Activated T-cell treated with anti-CD3 and anti-CD28 coated beads, Interleukin-2, amount 50 U/mL, for 24 hours (primary cell): ENCODE measurements at regions not wholly inside any gene's neighbourhood (a gene's known extent, or its start where the extent isn't known, plus 50 kb on each side); places are given as distances from the start of the nearest gene placed in this dataset.
"Not testable (repeated sequence)": the region's sequence is repeated elsewhere in the genome, so short reads cannot be mapped to it uniquely, and the experiment has no call there.

ENCODE experiments used
- DNase-seq: peaks from one replicate; pipeline ENCODE4 v3.0.0-alpha.2; 2020
- H3K27ac Mint-ChIP-seq: 2 replicates; pipeline ENCODE4 v1.8.0; 2020; ENCODE audit warnings: mild to moderate bottlenecking, mixed read lengths
- H3K27me3 Mint-ChIP-seq: 2 replicates; pipeline ENCODE4 v1.8.0; 2020; ENCODE audit warnings: mixed read lengths
- H3K36me3 Mint-ChIP-seq: 2 replicates; pipeline ENCODE4 v1.8.0; 2020; ENCODE audit warnings: low read depth, mixed read lengths
- H3K4me1 Mint-ChIP-seq: 2 replicates; pipeline ENCODE4 v1.8.0; 2020; ENCODE audit warnings: low read depth, mixed read lengths
- H3K4me3 Mint-ChIP-seq: 2 replicates; pipeline ENCODE4 v1.8.0; 2020; ENCODE audit warnings: mild to moderate bottlenecking, moderate library complexity, mixed read lengths
- H3K9me3 Mint-ChIP-seq: 2 replicates; pipeline ENCODE4 v1.8.0; 2020; ENCODE audit warnings: mixed read lengths

- Mint-ChIP-seq H3K27ac (no peak overlapping the region), H3K4me1 (no peaks in the 10 kb centered on the region), H3K27me3 (peaks cover 18% of the 10 kb centered on the region), H3K36me3 (no peaks in the 10 kb centered on the region), H3K4me3 (no peak overlapping the region), H3K9me3 (peaks cover 13% of the 10 kb centered on the region)
- no peak for DNase-seq
These were observed 97.9 kb upstream of the KLF14 start for GRCh38 chr7:130831817-130832481.

GRCh38 chr7:130838738-130839137, 104.7 kb upstream of the KLF14 start:
- Mint-ChIP-seq H3K9me3 (no peaks in the 10 kb centered on the region), H3K36me3 (no peaks in the 10 kb centered on the region), H3K27ac (peak overlapping the region; percentile 83), H3K27me3 (peaks cover 39% of the 10 kb centered on the region), H3K4me1 (peaks cover 40% of the 10 kb centered on the region), H3K4me3 (no peak overlapping the region)
- DNase-seq, result no peak

- no peaks in the 10 kb centered on the region for H3K9me3 Mint-ChIP-seq
- no peak for DNase-seq
- H3K4me3 Mint-ChIP-seq, result no peak overlapping the region
- H3K36me3 Mint-ChIP-seq, result no peaks in the 10 kb centered on the region
- H3K27me3 Mint-ChIP-seq, result peaks cover 49% of the 10 kb centered on the region
- peak overlapping the region; percentile 5 for H3K27ac Mint-ChIP-seq
- H3K4me1 Mint-ChIP-seq, result peaks cover 40% of the 10 kb centered on the region
These were observed 106.6 kb upstream of the KLF14 start for GRCh38 chr7:130840599-130840998.

- Mint-ChIP-seq H3K4me3 (no peak overlapping the region), H3K9me3 (no peaks in the 10 kb centered on the region), H3K36me3 (no peaks in the 10 kb centered on the region), H3K27me3 (peaks cover 41% of the 10 kb centered on the region), H3K27ac (peak overlapping the region; percentile 72), H3K4me1 (peaks cover 40% of the 10 kb centered on the region)
- DNase-seq, result no peak
These were observed 107.4 kb upstream of the KLF14 start for GRCh38 chr7:130841416-130841815.

- Mint-ChIP-seq H3K27me3 (peaks cover 41% of the 10 kb centered on the region), H3K4me1 (peaks cover 34% of the 10 kb centered on the region), H3K36me3 (no peaks in the 10 kb centered on the region), H3K9me3 (no peaks in the 10 kb centered on the region), H3K4me3 (no peak overlapping the region), H3K27ac (no peak overlapping the region)
- no peak for DNase-seq
These were observed 109.7 kb upstream of the KLF14 start for GRCh38 chr7:130843703-130844102.

- peaks cover 41% of the 10 kb centered on the region for H3K27me3 Mint-ChIP-seq
- no peaks in the 10 kb centered on the region for H3K36me3 Mint-ChIP-seq
- H3K4me1 Mint-ChIP-seq, result peaks cover 23% of the 10 kb centered on the region
- H3K4me3 Mint-ChIP-seq, result no peak overlapping the region
- peak overlapping the region; percentile 18 for H3K27ac Mint-ChIP-seq
- no peak for DNase-seq
- no peaks in the 10 kb centered on the region for H3K9me3 Mint-ChIP-seq
These were observed 111.0 kb upstream of the KLF14 start for GRCh38 chr7:130844811-130845580.

GRCh38 chr7:130845581-130846085, 111.6 kb upstream of the KLF14 start:
- Mint-ChIP-seq H3K4me1 (peaks cover 17% of the 10 kb centered on the region), H3K27me3 (peaks cover 36% of the 10 kb centered on the region), H3K4me3 (no peak overlapping the region), H3K9me3 (no peaks in the 10 kb centered on the region), H3K27ac (peak overlapping the region; percentile 18), H3K36me3 (no peaks in the 10 kb centered on the region)
- no peak for DNase-seq

GRCh38 chr7:130849604-130850003, 115.6 kb upstream of the KLF14 start:
- no peak for DNase-seq
- Mint-ChIP-seq H3K36me3 (peaks cover 24% of the 10 kb centered on the region), H3K4me1 (no peaks in the 10 kb centered on the region), H3K27me3 (peaks cover 8% of the 10 kb centered on the region), H3K4me3 (no peak overlapping the region), H3K27ac (no peak overlapping the region), H3K9me3 (no peaks in the 10 kb centered on the region)

GRCh38 chr7:130850956-130851355, 116.9 kb upstream of the KLF14 start:
- no peak for DNase-seq
- no peak overlapping the region for H3K4me3 Mint-ChIP-seq

GRCh38 chr7:130852867-130853266, 118.9 kb upstream of the KLF14 start:
- Mint-ChIP-seq H3K27me3 (no peaks in the 10 kb centered on the region), H3K9me3 (peaks cover 14% of the 10 kb centered on the region), H3K4me1 (no peaks in the 10 kb centered on the region), H3K4me3 (no peak overlapping the region), H3K36me3 (peaks cover 56% of the 10 kb centered on the region), H3K27ac (no peak overlapping the region)
- no peak for DNase-seq

More at GRCh38 chr7:130850956-130851355, 116.9 kb upstream of the KLF14 start:
- no peaks in the 10 kb centered on the region for H3K27me3 Mint-ChIP-seq
- no peak overlapping the region for H3K27ac Mint-ChIP-seq
- H3K9me3 Mint-ChIP-seq, result no peaks in the 10 kb centered on the region
- peaks cover 37% of the 10 kb centered on the region for H3K36me3 Mint-ChIP-seq
- no peaks in the 10 kb centered on the region for H3K4me1 Mint-ChIP-seq

- no peak for DNase-seq
- Mint-ChIP-seq H3K9me3 (peaks cover 20% of the 10 kb centered on the region), H3K27ac (no peak overlapping the region), H3K4me1 (no peaks in the 10 kb centered on the region), H3K4me3 (no peak overlapping the region), H3K27me3 (no peaks in the 10 kb centered on the region), H3K36me3 (peaks cover 64% of the 10 kb centered on the region)
These were observed 119.7 kb upstream of the KLF14 start for GRCh38 chr7:130853503-130854279.

GRCh38 chr7:130854481-130854880, 120.5 kb upstream of the KLF14 start:
- peak overlapping the region; percentile 20 for H3K27ac Mint-ChIP-seq
- DNase-seq, result no peak
- no peaks in the 10 kb centered on the region for H3K27me3 Mint-ChIP-seq
- H3K4me3 Mint-ChIP-seq, result no peak overlapping the region
- no peaks in the 10 kb centered on the region for H3K4me1 Mint-ChIP-seq
- H3K36me3 Mint-ChIP-seq, result peaks cover 72% of the 10 kb centered on the region
- peaks cover 27% of the 10 kb centered on the region for H3K9me3 Mint-ChIP-seq

GRCh38 chr7:130856866-130857265, 122.9 kb upstream of the KLF14 start:
- H3K27ac Mint-ChIP-seq, result peak overlapping the region; percentile 24
- H3K4me1 Mint-ChIP-seq, result no peaks in the 10 kb centered on the region
- no peaks in the 10 kb centered on the region for H3K27me3 Mint-ChIP-seq
- H3K9me3 Mint-ChIP-seq, result peaks cover 48% of the 10 kb centered on the region
- no peak for DNase-seq
- no peak overlapping the region for H3K4me3 Mint-ChIP-seq
- H3K36me3 Mint-ChIP-seq, result peaks cover 96% of the 10 kb centered on the region

- Mint-ChIP-seq H3K27ac (peak overlapping the region; percentile 83), H3K9me3 (peaks cover 64% of the 10 kb centered on the region), H3K36me3 (peaks cover 99% of the 10 kb centered on the region)
- H3K4me3 Mint-ChIP-seq, DNase-seq, H3K4me1 Mint-ChIP-seq, H3K27me3 Mint-ChIP-seq: not testable (repeated sequence)
These were observed 126.8 kb upstream of the KLF14 start for GRCh38 chr7:130860832-130861231.
